Mammary epithelial cell (primary cell): ENCODE measurements at regions not wholly inside any gene's neighbourhood (a gene's known extent, or its start where the extent isn't known, plus 50 kb on each side); places are given as distances from the start of the nearest gene placed in this dataset.

Experiments
- EZH2 ChIP-seq: IDR thresholded peaks from 2 replicates; pipeline ENCODE4 v1.6.1; 2012; ENCODE audit warnings: low read length, inconsistent platforms, borderline replicate concordance
- TF ChIP-seq, protein P1 (sequence below), 2 donors: IDR thresholded peaks in 1 of 2; conservative IDR thresholded peaks in 1 of 2; 2 replicates each; pipeline ENCODE4 v1.5.1; 2011 to 2012; ENCODE audit warnings: inconsistent platforms in 2 of 2, low read length in 2 of 2, mild to moderate bottlenecking in 2 of 2, control low read depth in 1 of 2, low read depth in 1 of 2; ENCODE audit not compliant: insufficient read depth in 1 of 2; ENCODE audit errors: extremely low read depth in 1 of 2

DNA sequence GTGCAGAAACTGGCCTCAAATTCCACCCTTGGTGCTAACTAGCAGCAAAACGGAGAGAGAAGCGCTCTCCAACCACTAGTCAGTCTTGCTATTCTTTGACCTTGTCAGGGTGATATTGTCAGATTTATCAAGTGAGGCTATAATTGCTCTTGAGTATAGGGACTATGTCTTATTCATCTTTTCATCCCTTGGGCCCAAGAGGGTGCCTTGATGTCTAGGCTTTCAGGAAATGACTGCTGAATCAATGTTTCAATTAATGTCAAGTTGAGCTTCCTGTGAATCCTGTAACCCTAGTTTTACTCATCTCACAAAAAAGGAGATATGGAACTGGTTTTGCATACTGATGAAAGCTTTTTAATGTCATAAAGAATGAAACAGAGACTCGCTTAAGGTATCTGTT is 701.3 kb downstream of the EDEM1 start:
- TF ChIP-seq, protein P1, sequence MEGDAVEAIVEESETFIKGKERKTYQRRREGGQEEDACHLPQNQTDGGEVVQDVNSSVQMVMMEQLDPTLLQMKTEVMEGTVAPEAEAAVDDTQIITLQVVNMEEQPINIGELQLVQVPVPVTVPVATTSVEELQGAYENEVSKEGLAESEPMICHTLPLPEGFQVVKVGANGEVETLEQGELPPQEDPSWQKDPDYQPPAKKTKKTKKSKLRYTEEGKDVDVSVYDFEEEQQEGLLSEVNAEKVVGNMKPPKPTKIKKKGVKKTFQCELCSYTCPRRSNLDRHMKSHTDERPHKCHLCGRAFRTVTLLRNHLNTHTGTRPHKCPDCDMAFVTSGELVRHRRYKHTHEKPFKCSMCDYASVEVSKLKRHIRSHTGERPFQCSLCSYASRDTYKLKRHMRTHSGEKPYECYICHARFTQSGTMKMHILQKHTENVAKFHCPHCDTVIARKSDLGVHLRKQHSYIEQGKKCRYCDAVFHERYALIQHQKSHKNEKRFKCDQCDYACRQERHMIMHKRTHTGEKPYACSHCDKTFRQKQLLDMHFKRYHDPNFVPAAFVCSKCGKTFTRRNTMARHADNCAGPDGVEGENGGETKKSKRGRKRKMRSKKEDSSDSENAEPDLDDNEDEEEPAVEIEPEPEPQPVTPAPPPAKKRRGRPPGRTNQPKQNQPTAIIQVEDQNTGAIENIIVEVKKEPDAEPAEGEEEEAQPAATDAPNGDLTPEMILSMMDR (conservative IDR thresholded peaks at IDR 0.05 in 1 of 2, IDR thresholded peaks at IDR 0.05 in 1 of 2; ENCODE audit: extremely low read depth in 1 of 2, insufficient read depth in 1 of 2, low read depth in 1 of 2, low read length in 2 of 2), result no peak
- no peak for TF ChIP-seq EZH2
